HepG2 (cell line): ENCODE measurements at regions not wholly inside any gene's neighbourhood (a gene's known extent, or its start where the extent isn't known, plus 50 kb on each side); places are given as distances from the start of the nearest gene placed in this dataset.
A peak's percentile ranks its signal among the peaks of the same experiment; 100 is the strongest.
"Not testable (repeated sequence)": the region's sequence is repeated elsewhere in the genome, so short reads cannot be mapped to it uniquely, and the experiment has no call there.

ENCODE experiments used
- ATAC-seq: fragments of 200-7000 bp; cut with Tn5 transposase; 3 replicates; pipeline ENCODE4 v1.9.1; 2020; ENCODE audit warnings: mild to moderate bottlenecking, moderate library complexity
- BruUV-seq: library from RNA; stranded (reverse); fragments of 400-500 nt; replicated peaks from 2 replicates; lab custom pipeline; 2021; lab: Mats Ljungman, UMichigan
- CTCF ChIA-PET: fragments of 300-600 bp; formaldehyde crosslinking; extraction: SDS; loops from one replicate; lab custom pipeline; 2021; ENCODE audit warnings: low total read pairs, inconsistent platforms, low intra/inter-chr PET ratio; lab: Yijun Ruan, JAX
- POLR2A ChIA-PET: fragments of 350-600 bp; sonication (Branson Sonifier 250); formaldehyde crosslinking; loops from one replicate; lab custom pipeline; 2020; ENCODE audit warnings: antibody characterized with exemption, inconsistent platforms; lab: Yijun Ruan, JAX
- DNase-seq: peaks from one replicate; pipeline ENCODE4 v3.0.0-alpha.2; 2015; ENCODE audit warnings: low spot score
- FAIRE-seq: peaks from 3 replicates; lab custom pipeline; 2011; peaks lifted over from hg19 to GRCh38; lab: Jason Lieb, UNC
- H2AFZ ChIP-seq: one replicate; pipeline ENCODE4 v1.6.1; 2011; ENCODE audit warnings: low read length, inconsistent platforms
- H3K27ac ChIP-seq: fragments of 300-600 bp; 3 replicates; pipeline ENCODE4 v1.8.0; 2011; ENCODE audit warnings: mixed run types, mild to moderate bottlenecking, mixed read lengths, low read length, inconsistent platforms; ENCODE audit not compliant: insufficient read depth; ENCODE audit errors: extremely low read length
- H3K27me3 ChIP-seq, 2 experiments: fragments of 200-600 bp in 1 of 2; 2 replicates in 1 of 2; 3 replicates in 1 of 2; pipeline versions ENCODE4 v1.6.0 to v1.8.0; 2011; ENCODE audit warnings: low read length in 2 of 2, mild to moderate bottlenecking in 2 of 2, moderate library complexity in 2 of 2, inconsistent platforms in 1 of 2; ENCODE audit not compliant: insufficient read depth in 2 of 2, control insufficient read depth in 1 of 2
- H3K36me3 ChIP-seq, 2 experiments: fragments of 200-600 bp in 1 of 2; replicated peaks in 1 of 2; 2 replicates in 1 of 2; 3 replicates in 1 of 2; pipeline versions ENCODE4 v1.5.1 to v1.8.0; 2011; ENCODE audit warnings: low read length in 2 of 2, inconsistent platforms in 1 of 2; ENCODE audit not compliant: insufficient read depth in 2 of 2, control insufficient read depth in 1 of 2
- H3K4me1 ChIP-seq: 2 replicates; pipeline ENCODE4 v1.5.1; 2012; ENCODE audit warnings: low read length, inconsistent platforms; ENCODE audit not compliant: insufficient read depth
- H3K4me2 ChIP-seq: 2 replicates; pipeline ENCODE4 v1.6.0; 2011; ENCODE audit warnings: low read depth, low read length, inconsistent platforms
- H3K4me3 ChIP-seq, 3 experiments: fragments of 200-600 bp in 1 of 3; sonication (generic), shearing (Covaris generic) in 1 of 3; replicated peaks in 1 of 3; 2 replicates each; pipeline ENCODE4 v1.5.1; 2011 to 2016; ENCODE audit warnings: low read length in 3 of 3, inconsistent platforms in 2 of 3, low read depth in 2 of 3, mild to moderate bottlenecking in 2 of 3, control low read depth in 1 of 3, mixed read lengths in 1 of 3; ENCODE audit not compliant: insufficient read depth in 1 of 3
- H3K79me2 ChIP-seq: one replicate; pipeline ENCODE4 v1.6.1; 2011; ENCODE audit warnings: low read length, inconsistent platforms; ENCODE audit not compliant: insufficient read depth
- H3K9ac ChIP-seq: 2 replicates; pipeline ENCODE4 v1.6.0; 2011; ENCODE audit warnings: mild to moderate bottlenecking, low read depth, low read length, inconsistent platforms; ENCODE audit not compliant: insufficient read depth
- H3K9me3 ChIP-seq: 2 replicates; pipeline ENCODE4 v1.5.1; 2012; ENCODE audit warnings: mild to moderate bottlenecking, low read length
- H4K20me1 ChIP-seq: 2 replicates; pipeline ENCODE4 v1.6.0; 2011; ENCODE audit warnings: inconsistent platforms, mild to moderate bottlenecking, low read length, moderate library complexity; ENCODE audit not compliant: insufficient read depth
- ARNT2 ChIP-seq: sonication (generic); formaldehyde crosslinking; IDR thresholded peaks from 2 replicates; pipeline ENCODE4 v1.8.0; 2022; ENCODE audit warnings: mild to moderate bottlenecking, low read depth, missing genetic modification reagents, moderate library complexity
- MAFF ChIP-seq: IDR thresholded peaks from 2 replicates; pipeline ENCODE4 v1.6.1; 2011; ENCODE audit warnings: low read depth, low read length, improper control_type of control experiment
- MAFK ChIP-seq, 2 experiments: IDR thresholded peaks in 1 of 2; conservative IDR thresholded peaks in 1 of 2; 2 replicates each; pipeline ENCODE4 v1.6.1; 2011; ENCODE audit warnings: improper control_type of control experiment in 2 of 2, low read length in 2 of 2
- NFE2L2 ChIP-seq: fragments of 150-350 bp; IDR thresholded peaks from 2 replicates; pipeline ENCODE4 v1.6.1; 2014; ENCODE audit warnings: low read length
- WGBS: methylation state at CpG from one replicate; pipeline ENCODE4 v1.1.6; 2017; ENCODE audit warnings: low lambda C conversion rate; 5-methylcytosine and 5-hydroxymethylcytosine counted together
- in situ Hi-C: cut with HindIII; loops from 2 replicates; pipeline ENCODE4 v1.10.0; 2017; ENCODE audit warnings: low pct_unique_long_range_greater_than_20kb; ENCODE audit not compliant: extremely low pct_ligation_motif_present
- intact Hi-C: fragments of 100-400 bp; cut with micrococcal nuclease; formaldehyde crosslinking; loops from one replicate; pipeline ENCODE4 v1.10.0; 2022; ENCODE audit not compliant: unreplicated experiment

- DNase-seq, H3K9me3 ChIP-seq, H3K36me3 ChIP-seq, H3K4me2 ChIP-seq, H3K4me3 ChIP-seq, CTCF ChIA-PET, H3K9ac ChIP-seq, H4K20me1 ChIP-seq, H3K27ac ChIP-seq, H2AFZ ChIP-seq, FAIRE-seq, intact Hi-C loops, H3K27me3 ChIP-seq, in situ Hi-C loops, H3K4me1 ChIP-seq, BruUV-seq, POLR2A ChIA-PET, ATAC-seq, H3K79me2 ChIP-seq: not testable (repeated sequence)
- 66% methylated on average over 8 of the region's 9 CpGs for WGBS
- 0 out of 2 replicates have a peak, but pooled peaks have one; percentile 10 for TF ChIP-seq MAFF
- TF ChIP-seq MAFK (conservative IDR thresholded peaks at IDR 0.05 in 1 of 2, IDR thresholded peaks at IDR 0.05 in 1 of 2; ENCODE audit: low read length in 2 of 2) = peak in 1 of 2 experiments; percentile 38; a peak in 1 of 4 replicates
Observed at GRCh38 chr3:14028122-14028521, 96.5 kb downstream of the CHCHD4 start.

- in situ Hi-C loops (no loop called here), intact Hi-C loops (no loop called here)
- no TSS peak for BruUV-seq
- Histone ChIP-seq H3K9ac (no peak overlapping the region), H3K4me2 (no peak overlapping the region), H3K79me2 (no peaks in the 10 kb centered on the region), H3K27ac (no peak overlapping the region), H3K36me3 (no peaks in the 10 kb centered on the region), H3K4me3 (no peak overlapping the region), H3K4me1 (peaks cover 8% of the 10 kb centered on the region; the same call in 1 of the 2 replicates), H2AFZ (no peak overlapping the region), H4K20me1 (no peaks in the 10 kb centered on the region), H3K9me3 (peaks cover 10% of the 10 kb centered on the region; the same call in 1 of the 2 replicates), H3K27me3 (no peaks in the 10 kb centered on the region)
- no peak for FAIRE-seq
- WGBS = 3% methylated on average over 4 of the region's 4 CpGs
- ATAC-seq = no peak
- TF ChIP-seq ARNT2 (CRISPR knock-in tag) (no peak), MAFK (conservative IDR thresholded peaks at IDR 0.05 in 1 of 2, IDR thresholded peaks at IDR 0.05 in 1 of 2; ENCODE audit: low read length in 2 of 2) (peak; percentile 82 to 91), NFE2L2 (peak; percentile 96), MAFF (peak; percentile 71)
- CTCF ChIA-PET = no interaction called here
- no peak for DNase-seq
- POLR2A ChIA-PET = no interaction called here
Observed at GRCh38 chr3:14019459-14019858, 105.2 kb downstream of the CHCHD4 start.
